HG03097 (cell line): ENCODE measurements at regions not wholly inside any gene's neighbourhood (a gene's known extent, or its start where the extent isn't known, plus 50 kb on each side); places are given as distances from the start of the nearest gene placed in this dataset.

Source experiments
- ATAC-seq: cut with Tn5 transposase; IDR thresholded peaks from one replicate; pipeline ENCODE4 v1.9.1; 2021; ENCODE audit not compliant: unreplicated experiment, low FRiP score

- no peak for ATAC-seq
These were observed 333.8 kb upstream of the TNP1 start for GRCh38 chr2:217193431-217194340.

- ATAC-seq, result no peak
These were observed 332.5 kb upstream of the TNP1 start for GRCh38 chr2:217192366-217192765.

- no peak for ATAC-seq
These were observed 329.9 kb upstream of the TNP1 start for GRCh38 chr2:217189747-217190146.

- no peak for ATAC-seq
These were observed 329.3 kb upstream of the TNP1 start for GRCh38 chr2:217189131-217189530.

GRCh38 chr2:217186668-217187159 lies 326.9 kb upstream of the TNP1 start:
- ATAC-seq, result no peak

GRCh38 chr2:217186152-217186551 lies 326.3 kb upstream of the TNP1 start:
- ATAC-seq, result no peak

- no peak for ATAC-seq
These were observed 325.6 kb upstream of the TNP1 start for GRCh38 chr2:217185265-217185995.

GRCh38 chr2:217184242-217184641 lies 324.4 kb upstream of the TNP1 start:
- ATAC-seq, result no peak

- ATAC-seq, result no peak
These were observed 323.6 kb upstream of the TNP1 start for GRCh38 chr2:217183471-217183870.

- no peak for ATAC-seq
These were observed 323.1 kb upstream of the TNP1 start for GRCh38 chr2:217182926-217183325.

- ATAC-seq, result no peak
These were observed 321.6 kb upstream of the TNP1 start for GRCh38 chr2:217181512-217181911.

- ATAC-seq, result no peak
These were observed 320.0 kb upstream of the TNP1 start for GRCh38 chr2:217179854-217180253.

- ATAC-seq, result no peak
These were observed 318.5 kb upstream of the TNP1 start for GRCh38 chr2:217178341-217178740.

- no peak for ATAC-seq
These were observed 317.9 kb upstream of the TNP1 start for GRCh38 chr2:217177720-217178119.

GRCh38 chr2:217171874-217172273 lies 312.0 kb upstream of the TNP1 start:
- no peak for ATAC-seq

- ATAC-seq, result no peak
These were observed 308.6 kb upstream of the TNP1 start for GRCh38 chr2:217168496-217168895.

GRCh38 chr2:217167531-217167930 lies 307.7 kb upstream of the TNP1 start:
- no peak for ATAC-seq

GRCh38 chr2:217166241-217166850 lies 306.5 kb upstream of the TNP1 start:
- no peak for ATAC-seq

- ATAC-seq, result no peak
These were observed 305.7 kb upstream of the TNP1 start for GRCh38 chr2:217165547-217165946.

- no peak for ATAC-seq
These were observed 304.1 kb upstream of the TNP1 start for GRCh38 chr2:217163987-217164386.

- no peak for ATAC-seq
These were observed 302.7 kb upstream of the TNP1 start for GRCh38 chr2:217162533-217162932.
